ENCODE measurements at regions not wholly inside any gene's neighbourhood (a gene's known extent, or its start where the extent isn't known, plus 50 kb on each side); places are given as distances from the start of the nearest gene placed in this dataset. TPM values are rescaled to one million over a fixed set of nuclear protein-coding genes. Genes with fewer than 3 reads are reported as not detected.

GRCh38 chr6:96468681-96469224, 52.9 kb upstream of the UFL1 start:
- DNase-seq (ENCODE audit: low spot score), result no peak
- no peak for ATAC-seq (ENCODE audit: low FRiP score)
- no peak for TF ChIP-seq CTCF (IDR thresholded peaks at IDR 0.05)

- ATAC-seq (ENCODE audit: low FRiP score) (no peak), DNase-seq (ENCODE audit: low spot score) (no peak)
- no peak for TF ChIP-seq CTCF (IDR thresholded peaks at IDR 0.05)
Observed at GRCh38 chr6:96469312-96469711, 52.3 kb upstream of the UFL1 start.

- ATAC-seq (ENCODE audit: low FRiP score) (no peak), DNase-seq (ENCODE audit: low spot score) (no peak)
- TF ChIP-seq CTCF (IDR thresholded peaks at IDR 0.05), result no peak
Observed at GRCh38 chr6:96470296-96470695, 51.3 kb upstream of the UFL1 start.

Small RNA genes in the stretch of these regions (small RNA-seq; reads per million reads assigned to genes)
- not detected for gene RN7SL797P

Data from omental fat pad (tissue), 3 donors.